GM18951 (cell line): ENCODE measurements at regions not wholly inside any gene's neighbourhood (a gene's known extent, or its start where the extent isn't known, plus 50 kb on each side); places are given as distances from the start of the nearest gene placed in this dataset.

Experiments
- POLR2A ChIP-seq: IDR thresholded peaks from 4 replicates; pipeline ENCODE4 v1.6.1; 2011; ENCODE audit warnings: mild to moderate bottlenecking; ENCODE audit not compliant: insufficient read length, insufficient read depth; ENCODE audit errors: extremely low read depth
- in situ Hi-C: fragments of 300-500 bp; cut with MboI; formaldehyde crosslinking; loops from one replicate; pipeline ENCODE4 v1.12.0; 2022; ENCODE audit warnings: low sequenced_read_pairs, mixed read lengths, inconsistent platforms; ENCODE audit not compliant: unreplicated experiment

- in situ Hi-C loops = no loop called here
- no peak for TF ChIP-seq POLR2A
These were observed 255.6 kb upstream of the G2E3 start for GRCh38 chr14:30303350-30303749.

- no peak for TF ChIP-seq POLR2A
- in situ Hi-C loops = no loop called here
These were observed 253.6 kb upstream of the G2E3 start for GRCh38 chr14:30305346-30305745.

GRCh38 chr14:30309405-30309804 is 249.6 kb upstream of the G2E3 start:
- in situ Hi-C loops = no loop called here
- no peak for TF ChIP-seq POLR2A

- in situ Hi-C loops = no loop called here
- TF ChIP-seq POLR2A = no peak
These were observed 246.7 kb upstream of the G2E3 start for GRCh38 chr14:30312214-30312613.

GRCh38 chr14:30317729-30318128 is 241.2 kb upstream of the G2E3 start:
- in situ Hi-C loops = no loop called here

GRCh38 chr14:30322819-30323218 is 236.1 kb upstream of the G2E3 start:
- TF ChIP-seq POLR2A = no peak
- in situ Hi-C loops = no loop called here

More at GRCh38 chr14:30317729-30318128, 241.2 kb upstream of the G2E3 start:
- no peak for TF ChIP-seq POLR2A

GRCh38 chr14:30330033-30330432 is 228.9 kb upstream of the G2E3 start:
- in situ Hi-C loops = no loop called here
- no peak for TF ChIP-seq POLR2A

- no peak for TF ChIP-seq POLR2A
- in situ Hi-C loops = no loop called here
These were observed 228.5 kb upstream of the G2E3 start for GRCh38 chr14:30330445-30330844.

- TF ChIP-seq POLR2A = no peak
- in situ Hi-C loops = no loop called here
These were observed 227.9 kb upstream of the G2E3 start for GRCh38 chr14:30331030-30331429.

- in situ Hi-C loops = no loop called here
- TF ChIP-seq POLR2A = no peak
These were observed 226.6 kb upstream of the G2E3 start for GRCh38 chr14:30332374-30332773.

- in situ Hi-C loops = no loop called here
- no peak for TF ChIP-seq POLR2A
These were observed 225.0 kb upstream of the G2E3 start for GRCh38 chr14:30333934-30334333.

GRCh38 chr14:30337456-30337855 is 221.5 kb upstream of the G2E3 start:
- in situ Hi-C loops = no loop called here
- TF ChIP-seq POLR2A = no peak

GRCh38 chr14:30339311-30339901 is 219.6 kb upstream of the G2E3 start:
- no peak for TF ChIP-seq POLR2A
- in situ Hi-C loops = no loop called here

- in situ Hi-C loops = no loop called here
These were observed 218.5 kb upstream of the G2E3 start for GRCh38 chr14:30340495-30340894.

GRCh38 chr14:30345511-30345910 is 213.4 kb upstream of the G2E3 start:
- in situ Hi-C loops = no loop called here
- TF ChIP-seq POLR2A = no peak

More at GRCh38 chr14:30340495-30340894, 218.5 kb upstream of the G2E3 start:
- no peak for TF ChIP-seq POLR2A
